Body of pancreas (tissue), 4 donors: ENCODE measurements at regions not wholly inside any gene's neighbourhood (a gene's known extent, or its start where the extent isn't known, plus 50 kb on each side); places are given as distances from the start of the nearest gene placed in this dataset.

ENCODE experiments used
- POLR2A ChIP-seq, 3 donors: fragments of 450-650 bp; IDR thresholded peaks; one replicate each; pipeline ENCODE4 v1.6.1; 2016; ENCODE audit warnings: antibody characterized with exemption in 3 of 3, mild to moderate bottlenecking in 2 of 3
- TF ChIP-seq, protein P1 (sequence below), 7 experiments: fragments of 450-650 bp in 4 of 7; fragments of 200-600 bp in 3 of 7; sonication (generic) in 3 of 7; IDR thresholded peaks; one replicate each; pipeline ENCODE4 v1.5.1; 2016 to 2019; ENCODE audit warnings: antibody characterized with exemption in 7 of 7

DNA sequence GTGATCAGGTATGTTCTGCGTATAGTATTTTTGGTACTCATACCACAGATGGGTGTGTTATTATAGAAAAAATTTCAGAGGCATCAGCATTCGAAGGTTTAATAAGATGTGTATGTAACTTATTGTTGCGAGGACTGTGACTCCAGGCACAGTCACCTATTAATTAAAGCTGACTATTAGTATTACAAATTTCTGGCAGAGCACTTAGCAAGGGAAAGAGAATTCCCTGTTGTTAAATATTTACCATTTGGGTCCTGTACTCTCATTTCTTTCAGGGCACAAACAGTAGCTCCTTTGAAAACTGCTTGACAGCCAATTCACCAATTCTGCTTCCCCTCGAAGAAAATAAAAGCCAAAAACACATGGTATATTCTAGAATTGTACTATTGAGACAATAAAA, 653.8 kb downstream of the ELAVL2 start:
- TF ChIP-seq POLR2A (IDR thresholded peaks at IDR 0.05): no peak
- TF ChIP-seq, protein P1, sequence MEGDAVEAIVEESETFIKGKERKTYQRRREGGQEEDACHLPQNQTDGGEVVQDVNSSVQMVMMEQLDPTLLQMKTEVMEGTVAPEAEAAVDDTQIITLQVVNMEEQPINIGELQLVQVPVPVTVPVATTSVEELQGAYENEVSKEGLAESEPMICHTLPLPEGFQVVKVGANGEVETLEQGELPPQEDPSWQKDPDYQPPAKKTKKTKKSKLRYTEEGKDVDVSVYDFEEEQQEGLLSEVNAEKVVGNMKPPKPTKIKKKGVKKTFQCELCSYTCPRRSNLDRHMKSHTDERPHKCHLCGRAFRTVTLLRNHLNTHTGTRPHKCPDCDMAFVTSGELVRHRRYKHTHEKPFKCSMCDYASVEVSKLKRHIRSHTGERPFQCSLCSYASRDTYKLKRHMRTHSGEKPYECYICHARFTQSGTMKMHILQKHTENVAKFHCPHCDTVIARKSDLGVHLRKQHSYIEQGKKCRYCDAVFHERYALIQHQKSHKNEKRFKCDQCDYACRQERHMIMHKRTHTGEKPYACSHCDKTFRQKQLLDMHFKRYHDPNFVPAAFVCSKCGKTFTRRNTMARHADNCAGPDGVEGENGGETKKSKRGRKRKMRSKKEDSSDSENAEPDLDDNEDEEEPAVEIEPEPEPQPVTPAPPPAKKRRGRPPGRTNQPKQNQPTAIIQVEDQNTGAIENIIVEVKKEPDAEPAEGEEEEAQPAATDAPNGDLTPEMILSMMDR (IDR thresholded peaks at IDR 0.05): no peak
